ENCODE measurements at regions not wholly inside any gene's neighbourhood (a gene's known extent, or its start where the extent isn't known, plus 50 kb on each side); places are given as distances from the start of the nearest gene placed in this dataset.
A peak's percentile ranks its signal among the peaks of the same experiment; 100 is the strongest.
"Not testable (repeated sequence)": the region's sequence is repeated elsewhere in the genome, so short reads cannot be mapped to it uniquely, and the experiment has no call there.

GRCh38 chr10:28385748-28386502 lies 83.1 kb upstream of the MPP7 start:
- H3K4me3 ChIP-seq = no peak overlapping the region
- H3K27ac ChIP-seq = peak overlapping the region in 16 of 21 experiments; percentile 7 to 83 (median 55)

GRCh38 chr10:28386503-28386868 lies 83.6 kb upstream of the MPP7 start:
- Histone ChIP-seq H3K4me3 (no peak overlapping the region), H3K27ac (peak overlapping the region in 16 of 21 experiments; percentile 7 to 83 (median 55))

GRCh38 chr10:28387140-28387539 lies 84.3 kb upstream of the MPP7 start:
- Histone ChIP-seq H3K27ac (peak overlapping the region in 17 of 21 experiments; percentile 26 to 83 (median 60)), H3K4me3 (no peak overlapping the region)

- H3K27ac ChIP-seq = no peak overlapping the region
- H3K4me3 ChIP-seq = no peak overlapping the region
Measured at GRCh38 chr10:28391283-28391682, 88.4 kb upstream of the MPP7 start.

GRCh38 chr10:28393956-28394568 lies 91.2 kb upstream of the MPP7 start:
- no peak overlapping the region for H3K27ac ChIP-seq

GRCh38 chr10:28396331-28396730 lies 93.5 kb upstream of the MPP7 start:
- H3K27ac ChIP-seq = no peak overlapping the region
- H3K4me3 ChIP-seq = no peak overlapping the region

More at GRCh38 chr10:28393956-28394568, 91.2 kb upstream of the MPP7 start:
- H3K4me3 ChIP-seq = no peak overlapping the region

GRCh38 chr10:28397229-28397628 lies 94.4 kb upstream of the MPP7 start:
- Histone ChIP-seq H3K27ac (no peak overlapping the region), H3K4me3 (no peak overlapping the region)

- peak overlapping the region in 1 of 21 experiments; percentile 2 for H3K27ac ChIP-seq
Measured at GRCh38 chr10:28400176-28400575, 97.3 kb upstream of the MPP7 start.

GRCh38 chr10:28400681-28401080 lies 97.8 kb upstream of the MPP7 start:
- no peak overlapping the region for H3K27ac ChIP-seq
- H3K4me3 ChIP-seq = no peak overlapping the region

More at GRCh38 chr10:28400176-28400575, 97.3 kb upstream of the MPP7 start:
- no peak overlapping the region for H3K4me3 ChIP-seq

GRCh38 chr10:28402611-28403073 lies 99.8 kb upstream of the MPP7 start:
- not testable (repeated sequence) for H3K4me3 ChIP-seq
- peak overlapping the region in 3 of 21 experiments; percentile 9 to 56 (median 37) for H3K27ac ChIP-seq

GRCh38 chr10:28403090-28403489 lies 100.2 kb upstream of the MPP7 start:
- Histone ChIP-seq H3K27ac (peak overlapping the region in 2 of 21 experiments; percentile 37 to 56), H3K4me3 (no peak overlapping the region)

GRCh38 chr10:28408237-28408777 lies 105.4 kb upstream of the MPP7 start:
- Histone ChIP-seq H3K27ac (no peak overlapping the region), H3K4me3 (no peak overlapping the region)

- Histone ChIP-seq H3K4me3 (no peak overlapping the region), H3K27ac (peak overlapping the region in 1 of 21 experiments; percentile 27)
Measured at GRCh38 chr10:28410420-28411135, 107.7 kb upstream of the MPP7 start.

- peak overlapping the region in 4 of 21 experiments; percentile 27 to 67 (median 56) for H3K27ac ChIP-seq
- no peak overlapping the region for H3K4me3 ChIP-seq
Measured at GRCh38 chr10:28411136-28411460, 108.2 kb upstream of the MPP7 start.

- Histone ChIP-seq H3K4me3 (no peak overlapping the region), H3K27ac (peak overlapping the region in 4 of 21 experiments; percentile 27 to 67 (median 56))
Measured at GRCh38 chr10:28411648-28412047, 108.8 kb upstream of the MPP7 start.

- H3K27ac ChIP-seq = no peak overlapping the region
- H3K4me3 ChIP-seq = no peak overlapping the region
Measured at GRCh38 chr10:28418069-28418468, 114.8 kb upstream of the WAC start.

GRCh38 chr10:28425422-28425821 lies 107.5 kb upstream of the WAC start:
- no peak overlapping the region for H3K27ac ChIP-seq

GRCh38 chr10:28426392-28427159 lies 106.3 kb upstream of the WAC start:
- no peak overlapping the region for H3K4me3 ChIP-seq
- H3K27ac ChIP-seq = no peak overlapping the region

More at GRCh38 chr10:28425422-28425821, 107.5 kb upstream of the WAC start:
- no peak overlapping the region for H3K4me3 ChIP-seq

GRCh38 chr10:28427376-28427775 lies 105.5 kb upstream of the WAC start:
- H3K27ac ChIP-seq = no peak overlapping the region
- no peak overlapping the region for H3K4me3 ChIP-seq

- H3K4me3 ChIP-seq = no peak overlapping the region
Measured at GRCh38 chr10:28429045-28429444, 103.9 kb upstream of the WAC start.

More at GRCh38 chr10:28429045-28429444, 103.9 kb upstream of the WAC start:
- H3K27ac ChIP-seq = no peak overlapping the region
